Peyer's patch (tissue), 4 donors: ENCODE measurements at regions not wholly inside any gene's neighbourhood (a gene's known extent, or its start where the extent isn't known, plus 50 kb on each side); places are given as distances from the start of the nearest gene placed in this dataset.

ENCODE experiments used
- DNase-seq, 3 donors: peaks; one replicate each; pipeline ENCODE4 v3.0.0-alpha.2; 2017 to 2019
- H3K27ac ChIP-seq, 4 donors: fragments of 200-600 bp; sonication (generic); one replicate each; pipeline ENCODE4 v1.5.1; 2016 to 2019
- H3K27me3 ChIP-seq, 2 donors: fragments of 200-600 bp; sonication (generic); one replicate each; pipeline ENCODE4 v1.5.1; 2019
- H3K36me3 ChIP-seq, 3 donors: fragments of 200-600 bp; sonication (generic); one replicate each; pipeline ENCODE4 v1.5.1; 2016 to 2019
- H3K4me1 ChIP-seq, 4 donors: fragments of 200-600 bp; sonication (generic); one replicate each; pipeline ENCODE4 v1.5.1; 2016 to 2019
- H3K4me3 ChIP-seq, 4 donors: fragments of 200-600 bp; sonication (generic); 1 replicate in 3 of 4; 2 replicates in 1 of 4; pipeline ENCODE4 v1.5.1; 2016 to 2019; ENCODE audit warnings: mild to moderate bottlenecking in 1 of 4
- H3K9me3 ChIP-seq, 4 donors: fragments of 200-600 bp; sonication (generic); one replicate each; pipeline ENCODE4 v1.5.1; 2016 to 2019; ENCODE audit warnings: mild to moderate bottlenecking in 1 of 4
- CTCF ChIP-seq, 6 experiments: fragments of 450-650 bp in 4 of 6; fragments of 200-600 bp in 2 of 6; sonication (generic) in 1 of 6; IDR thresholded peaks; one replicate each; pipeline ENCODE4 v1.5.1; 2017 to 2019; ENCODE audit warnings: antibody characterized with exemption in 6 of 6, mild to moderate bottlenecking in 3 of 6, moderate library complexity in 1 of 6
- POLR2A ChIP-seq, 2 donors: fragments of 450-650 bp; IDR thresholded peaks; one replicate each; pipeline ENCODE4 v1.5.1; 2017; ENCODE audit warnings: antibody characterized with exemption in 2 of 2, mild to moderate bottlenecking in 2 of 2, moderate library complexity in 2 of 2

GRCh38 chr12:118821386-118821925 is 159.9 kb upstream of the SRRM4 start:
- no peak overlapping the region for H3K27ac ChIP-seq
- no peaks in the 10 kb centered on the region for H3K4me1 ChIP-seq
- H3K9me3 ChIP-seq, result no peaks in the 10 kb centered on the region
- no peaks in the 10 kb centered on the region for H3K27me3 ChIP-seq
- H3K4me3 ChIP-seq, result no peak overlapping the region
- no peak for DNase-seq
- TF ChIP-seq POLR2A (IDR thresholded peaks at IDR 0.05), result no peak
- TF ChIP-seq CTCF (IDR thresholded peaks at IDR 0.05), result no peak
- no peaks in the 10 kb centered on the region for H3K36me3 ChIP-seq

GRCh38 chr12:118822512-118822911 is 158.8 kb upstream of the SRRM4 start:
- TF ChIP-seq CTCF (IDR thresholded peaks at IDR 0.05) (no peak), POLR2A (IDR thresholded peaks at IDR 0.05) (no peak)

GRCh38 chr12:118827047-118827446 is 154.3 kb upstream of the SRRM4 start:
- no peaks in the 10 kb centered on the region for H3K4me1 ChIP-seq
- no peak overlapping the region for H3K4me3 ChIP-seq
- no peaks in the 10 kb centered on the region for H3K9me3 ChIP-seq
- H3K27ac ChIP-seq, result no peak overlapping the region
- DNase-seq, result no peak
- no peak for TF ChIP-seq POLR2A (IDR thresholded peaks at IDR 0.05)
- H3K36me3 ChIP-seq, result no peaks in the 10 kb centered on the region
- no peaks in the 10 kb centered on the region for H3K27me3 ChIP-seq

More at GRCh38 chr12:118822512-118822911, 158.8 kb upstream of the SRRM4 start:
- DNase-seq, result no peak
- no peaks in the 10 kb centered on the region for H3K27me3 ChIP-seq
- H3K4me3 ChIP-seq, result no peak overlapping the region
- no peak overlapping the region for H3K27ac ChIP-seq
- no peaks in the 10 kb centered on the region for H3K4me1 ChIP-seq
- no peaks in the 10 kb centered on the region for H3K9me3 ChIP-seq
- H3K36me3 ChIP-seq, result no peaks in the 10 kb centered on the region

GRCh38 chr12:118827606-118828005 is 153.7 kb upstream of the SRRM4 start:
- no peak overlapping the region for H3K27ac ChIP-seq
- no peaks in the 10 kb centered on the region for H3K36me3 ChIP-seq
- H3K4me1 ChIP-seq, result no peaks in the 10 kb centered on the region
- DNase-seq, result no peak
- H3K27me3 ChIP-seq, result no peaks in the 10 kb centered on the region
- H3K9me3 ChIP-seq, result no peaks in the 10 kb centered on the region
- H3K4me3 ChIP-seq, result no peak overlapping the region
- TF ChIP-seq CTCF (IDR thresholded peaks at IDR 0.05) (no peak), POLR2A (IDR thresholded peaks at IDR 0.05) (no peak)

- no peak overlapping the region for H3K27ac ChIP-seq
- H3K9me3 ChIP-seq, result no peaks in the 10 kb centered on the region
- no peak for DNase-seq
- no peaks in the 10 kb centered on the region for H3K36me3 ChIP-seq
- no peak for TF ChIP-seq CTCF (IDR thresholded peaks at IDR 0.05)
- TF ChIP-seq POLR2A (IDR thresholded peaks at IDR 0.05), result no peak
- H3K4me1 ChIP-seq, result no peaks in the 10 kb centered on the region
- no peak overlapping the region for H3K4me3 ChIP-seq
- no peaks in the 10 kb centered on the region for H3K27me3 ChIP-seq
Observed at GRCh38 chr12:118830296-118830695, 151.0 kb upstream of the SRRM4 start.

- no peak for TF ChIP-seq POLR2A (IDR thresholded peaks at IDR 0.05)
- TF ChIP-seq CTCF (IDR thresholded peaks at IDR 0.05), result no peak
- no peak overlapping the region for H3K27ac ChIP-seq
Observed at GRCh38 chr12:118835926-118836325, 145.4 kb upstream of the SRRM4 start.

More at GRCh38 chr12:118835926-118836325, 145.4 kb upstream of the SRRM4 start:
- no peaks in the 10 kb centered on the region for H3K27me3 ChIP-seq
- no peak for DNase-seq
- H3K4me1 ChIP-seq, result no peaks in the 10 kb centered on the region
- no peaks in the 10 kb centered on the region for H3K36me3 ChIP-seq
- no peak overlapping the region for H3K4me3 ChIP-seq
- no peaks in the 10 kb centered on the region for H3K9me3 ChIP-seq
